GF-D8 (cell line): ENCODE measurements at regions not wholly inside any gene's neighbourhood (a gene's known extent, or its start where the extent isn't known, plus 50 kb on each side); places are given as distances from the start of the nearest gene placed in this dataset.

Experiments used
- DNase-seq: peaks from one replicate; lab custom pipeline; 2025; lab: John Stamatoyannopoulos, UW

GRCh38 chr1:2971101-2971501, 50.2 kb upstream of the ACTRT2 start:
- DNase-seq: no peak
